Neural cell (in vitro differentiated cells): ENCODE measurements at regions not wholly inside any gene's neighbourhood (a gene's known extent, or its start where the extent isn't known, plus 50 kb on each side); places are given as distances from the start of the nearest gene placed in this dataset.

ENCODE experiments used
- H2AFZ ChIP-seq: fragments of 200-600, 300-800 bp; sonication (generic), shearing (Covaris generic); 2 replicates; pipeline ENCODE4 v1.6.0; 2014; ENCODE audit warnings: low read depth, mild to moderate bottlenecking, antibody characterized with exemption, low read length, moderate library complexity
- H3F3A ChIP-seq: fragments of 200-600 bp; shearing (Covaris generic); 2 replicates; pipeline ENCODE4 v1.6.1; 2016; ENCODE audit warnings: mild to moderate bottlenecking, moderate library complexity, mixed read lengths, antibody characterized with exemption, low read length; ENCODE audit not compliant: insufficient read depth, poor library complexity, severe bottlenecking
- H3K27ac ChIP-seq: fragments of 200-600, 300-800 bp; sonication (generic), shearing (Covaris generic); 2 replicates; pipeline ENCODE4 v1.5.1; 2014; ENCODE audit warnings: mild to moderate bottlenecking, low read length, moderate library complexity
- H3K27me3 ChIP-seq: fragments of 300-800, 200-600 bp; sonication (generic), shearing (Covaris generic); 2 replicates; pipeline ENCODE4 v1.6.0; 2014; ENCODE audit warnings: mild to moderate bottlenecking, low read depth, low read length, moderate library complexity; ENCODE audit not compliant: insufficient read depth
- H3K36me3 ChIP-seq: fragments of 300-800, 200-600 bp; sonication (generic), shearing (Covaris generic); 2 replicates; pipeline ENCODE4 v1.5.1; 2014; ENCODE audit warnings: mild to moderate bottlenecking, antibody characterized with exemption, low read length, moderate library complexity; ENCODE audit not compliant: insufficient read depth
- H3K4me2 ChIP-seq: fragments of 300-800, 200-600 bp; sonication (generic), shearing (Covaris generic); 2 replicates; pipeline ENCODE4 v1.6.0; 2014; ENCODE audit warnings: mild to moderate bottlenecking, low read length
- H3K4me3 ChIP-seq: fragments of 300-800, 200-600 bp; sonication (generic), shearing (Covaris generic); 2 replicates; pipeline ENCODE4 v1.5.1; 2014; ENCODE audit warnings: mild to moderate bottlenecking, low read length, moderate library complexity
- H3K79me2 ChIP-seq: fragments of 200-600 bp; shearing (Covaris generic); replicated peaks from 2 replicates; pipeline ENCODE4 v1.6.0; 2014; ENCODE audit warnings: mild to moderate bottlenecking, low read length, moderate library complexity; ENCODE audit not compliant: insufficient read depth
- H3K9ac ChIP-seq: fragments of 300-800, 200-600 bp; sonication (generic), shearing (Covaris generic); 2 replicates; pipeline ENCODE4 v1.6.1; 2016; ENCODE audit warnings: mild to moderate bottlenecking, low read length, mixed read lengths
- H3K9me2 ChIP-seq: fragments of 200-600 bp; shearing (Covaris generic); 2 replicates; pipeline ENCODE4 v1.6.1; 2016; ENCODE audit warnings: mild to moderate bottlenecking, low read length, mixed read lengths; ENCODE audit not compliant: insufficient read depth
- H3K9me3 ChIP-seq: fragments of 200-600, 300-800 bp; sonication (generic), shearing (Covaris generic); 2 replicates; pipeline ENCODE4 v1.6.1; 2016; ENCODE audit warnings: mild to moderate bottlenecking, mixed run types, low read length, moderate library complexity, mixed read lengths
- H4K20me1 ChIP-seq: fragments of 200-600 bp; shearing (Covaris generic); 2 replicates; pipeline ENCODE4 v1.6.1; 2016; ENCODE audit warnings: mild to moderate bottlenecking, mixed run types; ENCODE audit not compliant: insufficient read depth
- EP300 ChIP-seq: fragments of 450-650 bp; conservative IDR thresholded peaks from 2 replicates; pipeline ENCODE4 v1.6.1; 2014; ENCODE audit warnings: antibody characterized with exemption, mild to moderate bottlenecking, moderate library complexity; ENCODE audit not compliant: poor library complexity, severe bottlenecking
- EZH2 ChIP-seq: fragments of 200-600, 300-800 bp; shearing (Covaris generic), sonication (generic); IDR thresholded peaks from 2 replicates; pipeline ENCODE4 v1.6.1; 2014; ENCODE audit warnings: antibody characterized with exemption, low read length, borderline replicate concordance, mild to moderate bottlenecking; ENCODE audit not compliant: insufficient read depth, poor library complexity, severe bottlenecking
- MXI1 ChIP-seq: fragments of 450-650 bp; conservative IDR thresholded peaks from 2 replicates; pipeline ENCODE4 v1.6.1; 2014; ENCODE audit warnings: antibody characterized with exemption, mild to moderate bottlenecking; ENCODE audit not compliant: poor library complexity, severe bottlenecking
- POLR2AphosphoS5 ChIP-seq: IDR thresholded peaks from 2 replicates; pipeline ENCODE4 v1.6.1; 2012
- RAD21 ChIP-seq: fragments of 450-650 bp; conservative IDR thresholded peaks from 2 replicates; pipeline ENCODE4 v1.6.1; 2014; ENCODE audit warnings: antibody characterized with exemption, mild to moderate bottlenecking, moderate library complexity
- SMC3 ChIP-seq: fragments of 450-650 bp; conservative IDR thresholded peaks from 2 replicates; pipeline ENCODE4 v1.6.1; 2014; ENCODE audit warnings: antibody characterized with exemption, mild to moderate bottlenecking, moderate library complexity; ENCODE audit not compliant: poor library complexity
- TAF1 ChIP-seq: IDR thresholded peaks from 2 replicates; pipeline ENCODE4 v1.6.1; 2012; ENCODE audit warnings: low read depth
- TF ChIP-seq, protein P1 (sequence below): fragments of 450-650 bp; IDR thresholded peaks from 2 replicates; pipeline ENCODE4 v1.5.1; 2014; ENCODE audit warnings: antibody characterized with exemption, mild to moderate bottlenecking, moderate library complexity; ENCODE audit not compliant: poor library complexity, severe bottlenecking
- TF ChIP-seq, protein P2 (sequence below): IDR thresholded peaks from 2 replicates; pipeline ENCODE4 v1.6.1; 2012; ENCODE audit warnings: borderline replicate concordance

DNA sequence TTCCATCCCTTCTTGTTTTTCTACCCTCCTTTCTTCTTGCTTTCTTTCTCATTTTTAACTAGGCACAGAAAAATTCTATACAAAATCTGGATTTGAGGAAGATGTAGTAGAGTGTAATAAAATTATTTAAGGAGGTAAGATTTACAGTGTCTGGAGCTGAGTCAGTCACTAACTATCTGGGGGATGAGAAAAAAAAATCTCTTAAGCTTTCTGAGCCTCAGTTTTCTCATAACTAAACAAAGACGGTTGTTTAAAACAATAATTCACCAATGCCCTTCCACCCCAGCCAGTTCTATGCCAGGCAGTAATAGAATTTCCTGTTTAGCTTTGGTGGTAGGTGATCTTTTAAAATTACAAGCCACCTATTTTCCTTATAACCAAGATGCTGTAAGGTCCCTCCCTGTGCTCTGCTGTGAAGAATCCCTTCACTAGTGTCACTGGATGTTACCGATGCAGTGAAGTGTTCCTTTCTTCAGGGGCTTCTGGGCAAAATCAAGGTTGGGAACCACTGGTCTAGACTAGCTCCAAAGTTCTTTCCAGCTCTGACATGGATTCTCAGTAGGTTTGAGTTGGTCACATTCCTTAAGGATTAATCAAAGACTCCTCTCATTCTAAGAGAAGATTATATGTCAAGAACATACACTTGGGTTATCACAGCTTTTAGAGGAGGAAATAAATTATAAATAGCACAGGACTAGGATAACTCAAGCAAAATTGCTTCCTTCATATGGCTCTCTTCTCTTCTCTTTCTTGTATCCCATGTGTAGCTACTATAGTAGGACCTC, 289.0 kb downstream of the CDH2 start:
- H3K9me2 ChIP-seq = no peaks in the 10 kb centered on the region
- no peak overlapping the region for H3K4me2 ChIP-seq
- TF ChIP-seq RAD21 (no peak), MXI1 (no peak), EZH2 (no peak)

DNA sequence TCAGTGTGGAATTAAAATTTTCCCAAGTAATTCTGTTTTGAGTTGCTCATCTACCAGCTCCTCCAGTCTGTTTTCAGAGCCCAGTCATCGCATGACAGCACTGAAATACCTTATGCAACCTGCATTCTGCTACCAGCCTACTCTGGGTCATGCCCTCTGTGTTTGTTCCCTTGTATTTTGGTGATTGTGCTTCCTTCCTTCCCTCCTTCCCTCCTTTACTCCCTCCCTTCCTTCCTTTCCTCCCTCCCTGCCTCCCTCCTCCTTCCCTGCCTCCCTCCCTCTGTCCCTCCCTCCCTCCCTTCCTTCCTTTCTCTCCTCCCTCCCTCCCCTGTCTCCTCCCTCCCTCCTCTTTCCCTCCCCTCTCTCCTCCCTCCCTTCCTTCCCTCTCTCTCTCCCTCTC, 289.6 kb downstream of the CDH2 start:
- Histone ChIP-seq H3K9me2 (no peaks in the 10 kb centered on the region), H3K36me3 (no peaks in the 10 kb centered on the region), H3K27ac (no peak overlapping the region), H3K4me3 (no peak overlapping the region), H3K79me2 (no peaks in the 10 kb centered on the region), H2AFZ (no peak overlapping the region), H3K9me3 (no peaks in the 10 kb centered on the region), H4K20me1 (no peaks in the 10 kb centered on the region), H3K4me2 (no peak overlapping the region), H3K9ac (no peak overlapping the region), H3K27me3 (no peaks in the 10 kb centered on the region), H3F3A (no peaks in the 10 kb centered on the region)
- TF ChIP-seq, protein P1, sequence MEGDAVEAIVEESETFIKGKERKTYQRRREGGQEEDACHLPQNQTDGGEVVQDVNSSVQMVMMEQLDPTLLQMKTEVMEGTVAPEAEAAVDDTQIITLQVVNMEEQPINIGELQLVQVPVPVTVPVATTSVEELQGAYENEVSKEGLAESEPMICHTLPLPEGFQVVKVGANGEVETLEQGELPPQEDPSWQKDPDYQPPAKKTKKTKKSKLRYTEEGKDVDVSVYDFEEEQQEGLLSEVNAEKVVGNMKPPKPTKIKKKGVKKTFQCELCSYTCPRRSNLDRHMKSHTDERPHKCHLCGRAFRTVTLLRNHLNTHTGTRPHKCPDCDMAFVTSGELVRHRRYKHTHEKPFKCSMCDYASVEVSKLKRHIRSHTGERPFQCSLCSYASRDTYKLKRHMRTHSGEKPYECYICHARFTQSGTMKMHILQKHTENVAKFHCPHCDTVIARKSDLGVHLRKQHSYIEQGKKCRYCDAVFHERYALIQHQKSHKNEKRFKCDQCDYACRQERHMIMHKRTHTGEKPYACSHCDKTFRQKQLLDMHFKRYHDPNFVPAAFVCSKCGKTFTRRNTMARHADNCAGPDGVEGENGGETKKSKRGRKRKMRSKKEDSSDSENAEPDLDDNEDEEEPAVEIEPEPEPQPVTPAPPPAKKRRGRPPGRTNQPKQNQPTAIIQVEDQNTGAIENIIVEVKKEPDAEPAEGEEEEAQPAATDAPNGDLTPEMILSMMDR = no peak
- TF ChIP-seq EZH2 (no peak), POLR2AphosphoS5 (no peak), EP300 (no peak), TAF1 (no peak)

More for the DNA sequence above, 289.0 kb downstream of the CDH2 start:
- no peaks in the 10 kb centered on the region for H3K36me3 ChIP-seq
- H3K27ac ChIP-seq = no peak overlapping the region
- H2AFZ ChIP-seq = no peak overlapping the region
- H3F3A ChIP-seq = no peaks in the 10 kb centered on the region
- no peaks in the 10 kb centered on the region for H4K20me1 ChIP-seq
- H3K27me3 ChIP-seq = no peaks in the 10 kb centered on the region
- no peaks in the 10 kb centered on the region for H3K79me2 ChIP-seq
- no peaks in the 10 kb centered on the region for H3K9me3 ChIP-seq
- no peak overlapping the region for H3K9ac ChIP-seq
- no peak overlapping the region for H3K4me3 ChIP-seq

DNA sequence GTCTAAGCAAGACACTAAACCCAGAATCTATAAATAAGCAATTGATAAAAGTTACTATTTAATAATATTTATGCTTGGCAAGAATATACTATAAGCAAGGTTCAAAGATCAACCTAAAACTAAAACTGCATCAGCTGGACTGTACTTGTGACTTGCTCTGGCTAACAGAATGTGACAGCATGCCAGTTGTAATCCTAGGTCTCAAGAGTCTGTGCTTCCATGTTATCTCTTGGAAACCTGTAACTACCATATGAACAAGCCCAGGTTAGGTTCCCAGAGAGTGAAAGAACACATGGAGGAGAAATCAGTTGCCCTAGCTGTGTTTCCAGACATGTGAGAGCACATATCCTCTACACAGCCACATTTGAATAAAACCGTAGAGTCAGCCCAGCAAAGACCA, 297.4 kb downstream of the CDH2 start:
- no peaks in the 10 kb centered on the region for H3K27me3 ChIP-seq
- TF ChIP-seq RAD21 (no peak), POLR2AphosphoS5 (no peak)

DNA sequence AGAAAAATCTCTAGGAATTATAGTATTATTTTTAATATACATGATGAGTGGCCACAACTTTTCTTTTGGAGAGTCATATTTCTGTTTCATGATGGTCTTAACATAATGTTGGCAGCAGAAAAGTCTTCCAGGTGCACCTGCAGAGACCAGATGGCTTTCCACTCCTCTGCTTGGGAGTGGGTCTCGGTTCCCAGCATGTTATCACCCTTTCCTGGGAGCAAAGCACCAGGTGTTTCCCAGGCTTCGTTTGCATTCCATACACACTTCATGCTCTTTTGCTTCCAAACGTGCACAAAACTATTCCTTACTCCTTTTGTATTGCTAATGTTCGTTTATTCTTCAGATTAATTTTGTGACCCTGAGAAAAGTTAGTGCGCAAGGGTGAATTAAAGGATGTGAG, 305.2 kb downstream of the CDH2 start:
- H3K4me2 ChIP-seq = no peak overlapping the region
- H3K27me3 ChIP-seq = no peaks in the 10 kb centered on the region
- H3K9me3 ChIP-seq = no peaks in the 10 kb centered on the region
- H2AFZ ChIP-seq = no peak overlapping the region
- H3K9ac ChIP-seq = no peak overlapping the region
- no peak overlapping the region for H3K4me3 ChIP-seq
- H4K20me1 ChIP-seq = no peaks in the 10 kb centered on the region
- no peak for TF ChIP-seq SMC3
- TF ChIP-seq POLR2AphosphoS5 = no peak
- TF ChIP-seq, protein P2, sequence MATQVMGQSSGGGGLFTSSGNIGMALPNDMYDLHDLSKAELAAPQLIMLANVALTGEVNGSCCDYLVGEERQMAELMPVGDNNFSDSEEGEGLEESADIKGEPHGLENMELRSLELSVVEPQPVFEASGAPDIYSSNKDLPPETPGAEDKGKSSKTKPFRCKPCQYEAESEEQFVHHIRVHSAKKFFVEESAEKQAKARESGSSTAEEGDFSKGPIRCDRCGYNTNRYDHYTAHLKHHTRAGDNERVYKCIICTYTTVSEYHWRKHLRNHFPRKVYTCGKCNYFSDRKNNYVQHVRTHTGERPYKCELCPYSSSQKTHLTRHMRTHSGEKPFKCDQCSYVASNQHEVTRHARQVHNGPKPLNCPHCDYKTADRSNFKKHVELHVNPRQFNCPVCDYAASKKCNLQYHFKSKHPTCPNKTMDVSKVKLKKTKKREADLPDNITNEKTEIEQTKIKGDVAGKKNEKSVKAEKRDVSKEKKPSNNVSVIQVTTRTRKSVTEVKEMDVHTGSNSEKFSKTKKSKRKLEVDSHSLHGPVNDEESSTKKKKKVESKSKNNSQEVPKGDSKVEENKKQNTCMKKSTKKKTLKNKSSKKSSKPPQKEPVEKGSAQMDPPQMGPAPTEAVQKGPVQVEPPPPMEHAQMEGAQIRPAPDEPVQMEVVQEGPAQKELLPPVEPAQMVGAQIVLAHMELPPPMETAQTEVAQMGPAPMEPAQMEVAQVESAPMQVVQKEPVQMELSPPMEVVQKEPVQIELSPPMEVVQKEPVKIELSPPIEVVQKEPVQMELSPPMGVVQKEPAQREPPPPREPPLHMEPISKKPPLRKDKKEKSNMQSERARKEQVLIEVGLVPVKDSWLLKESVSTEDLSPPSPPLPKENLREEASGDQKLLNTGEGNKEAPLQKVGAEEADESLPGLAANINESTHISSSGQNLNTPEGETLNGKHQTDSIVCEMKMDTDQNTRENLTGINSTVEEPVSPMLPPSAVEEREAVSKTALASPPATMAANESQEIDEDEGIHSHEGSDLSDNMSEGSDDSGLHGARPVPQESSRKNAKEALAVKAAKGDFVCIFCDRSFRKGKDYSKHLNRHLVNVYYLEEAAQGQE = no peak
- TF ChIP-seq RAD21 = no peak
- TF ChIP-seq, protein P1 = no peak
- TF ChIP-seq TAF1 = no peak
- TF ChIP-seq EZH2 = no peak
- TF ChIP-seq MXI1 = no peak
- TF ChIP-seq EP300 = no peak
- H3K79me2 ChIP-seq = no peaks in the 10 kb centered on the region
- no peak overlapping the region for H3K27ac ChIP-seq
- no peaks in the 10 kb centered on the region for H3F3A ChIP-seq
- no peaks in the 10 kb centered on the region for H3K9me2 ChIP-seq
- H3K36me3 ChIP-seq = no peaks in the 10 kb centered on the region

More for the DNA sequence above, 297.4 kb downstream of the CDH2 start:
- Histone ChIP-seq H2AFZ (no peak overlapping the region), H3K79me2 (no peaks in the 10 kb centered on the region), H3K9me2 (no peaks in the 10 kb centered on the region), H3K4me3 (no peak overlapping the region), H3K9me3 (no peaks in the 10 kb centered on the region), H4K20me1 (no peaks in the 10 kb centered on the region), H3K9ac (no peak overlapping the region), H3F3A (no peaks in the 10 kb centered on the region), H3K27ac (no peak overlapping the region), H3K4me2 (no peak overlapping the region), H3K36me3 (no peaks in the 10 kb centered on the region)
